Urothelium cell line (cell line): ENCODE measurements at regions not wholly inside any gene's neighbourhood (a gene's known extent, or its start where the extent isn't known, plus 50 kb on each side); places are given as distances from the start of the nearest gene placed in this dataset.
"Not testable (repeated sequence)": the region's sequence is repeated elsewhere in the genome, so short reads cannot be mapped to it uniquely, and the experiment has no call there.

ENCODE experiments used
- DNase-seq: peaks from one replicate; pipeline ENCODE4 v3.0.0; 2011; ENCODE audit warnings: low spot score, mixed read lengths
- FAIRE-seq: peaks from 2 replicates; lab custom pipeline; 2011; peaks lifted over from hg19 to GRCh38; lab: Jason Lieb, UNC

DNA sequence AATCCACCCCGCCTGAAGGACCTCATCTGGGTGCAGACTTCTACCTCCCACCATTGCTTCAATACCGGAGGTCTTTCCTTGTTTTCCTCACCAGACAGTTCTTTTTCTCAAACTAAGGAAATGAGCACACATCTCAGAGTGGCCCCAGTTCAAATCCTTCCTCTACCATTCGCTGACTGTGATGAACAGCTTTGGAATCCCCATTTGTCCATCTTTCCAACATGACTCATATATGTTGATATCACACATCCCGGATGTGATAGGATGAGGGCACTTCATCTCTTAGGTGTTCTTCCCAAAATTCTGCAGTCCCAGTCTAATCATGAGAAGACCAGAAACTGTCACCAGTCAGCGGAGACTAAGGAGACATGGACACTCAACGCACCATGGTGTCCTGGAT, 67.9 kb upstream of the SMURF2 start:
- DNase-seq (peak; percentile 39), FAIRE-seq (peak; percentile 75)

DNA sequence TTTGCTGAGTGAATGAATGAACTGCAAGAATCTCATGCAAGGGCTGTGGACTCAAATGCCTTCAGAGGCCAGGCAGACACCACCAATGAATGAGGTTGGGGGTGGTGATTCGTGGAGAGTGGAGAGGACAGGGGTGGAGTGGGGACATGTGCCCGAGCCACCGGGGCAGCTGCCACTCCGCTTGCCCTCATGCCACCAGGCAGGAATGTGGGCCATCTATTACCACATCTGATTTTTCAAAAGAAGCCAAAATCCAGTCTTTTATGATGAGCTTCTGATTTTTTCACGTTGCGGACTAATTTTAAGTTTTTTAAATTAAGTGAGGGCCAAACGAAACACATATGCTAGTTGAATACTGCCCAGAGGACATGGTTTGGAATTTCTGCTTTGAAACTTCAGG, 67.1 kb upstream of the SMURF2 start:
- DNase-seq (no peak), FAIRE-seq (no peak)

DNA sequence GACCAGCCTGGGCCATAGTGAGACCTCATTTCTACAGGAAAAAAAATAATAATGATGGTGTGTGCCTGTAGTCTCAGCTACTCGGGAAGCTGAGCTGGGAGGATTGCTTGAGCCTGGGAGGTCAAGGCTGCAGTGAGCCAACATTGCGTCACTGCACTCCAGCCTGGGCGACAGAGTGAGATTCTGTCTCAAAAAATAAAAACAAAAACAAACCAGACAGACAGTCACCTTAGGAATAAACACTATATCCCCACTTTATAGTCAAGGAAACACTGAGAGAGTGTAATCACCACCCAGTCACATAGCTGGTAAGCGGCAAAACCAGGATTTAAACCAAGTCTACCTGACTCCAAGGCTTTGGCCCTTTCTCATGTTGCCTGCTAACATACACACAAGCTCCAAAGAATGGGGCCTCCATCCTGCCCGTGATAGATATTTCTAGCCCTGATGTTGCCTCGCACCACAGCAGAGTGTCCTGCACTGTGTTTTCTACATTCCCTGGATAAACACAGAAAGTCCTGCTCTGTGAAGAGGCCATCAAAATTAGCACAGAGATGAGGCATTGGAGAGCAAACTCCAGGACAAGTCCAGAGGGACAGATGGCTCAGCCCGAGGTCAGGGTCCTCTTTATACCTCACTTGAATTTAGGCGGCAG, 66.1 kb upstream of the SMURF2 start:
- DNase-seq: no peak
- FAIRE-seq: no peak

DNA sequence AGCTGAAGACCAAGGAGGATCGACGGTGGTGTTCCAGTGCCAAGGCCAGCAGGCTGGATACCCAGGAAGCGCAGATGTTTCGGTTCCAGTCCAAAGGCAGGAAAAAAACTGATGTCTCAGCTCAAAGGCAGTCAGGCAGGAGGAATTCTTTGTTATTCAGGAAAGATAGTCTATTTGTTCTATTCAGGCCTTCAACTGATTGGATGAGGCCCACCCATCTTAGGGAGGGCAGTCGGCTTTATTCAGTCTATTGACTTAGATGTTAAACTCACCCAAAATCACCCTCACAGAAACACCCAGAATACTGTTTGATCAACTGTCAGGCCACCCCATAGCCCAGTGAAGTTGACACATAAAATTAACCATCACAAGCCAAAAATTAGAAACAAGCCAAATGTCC, 63.9 kb upstream of the SMURF2 start:
- DNase-seq: not testable (repeated sequence)
- FAIRE-seq: peak; percentile 30

DNA sequence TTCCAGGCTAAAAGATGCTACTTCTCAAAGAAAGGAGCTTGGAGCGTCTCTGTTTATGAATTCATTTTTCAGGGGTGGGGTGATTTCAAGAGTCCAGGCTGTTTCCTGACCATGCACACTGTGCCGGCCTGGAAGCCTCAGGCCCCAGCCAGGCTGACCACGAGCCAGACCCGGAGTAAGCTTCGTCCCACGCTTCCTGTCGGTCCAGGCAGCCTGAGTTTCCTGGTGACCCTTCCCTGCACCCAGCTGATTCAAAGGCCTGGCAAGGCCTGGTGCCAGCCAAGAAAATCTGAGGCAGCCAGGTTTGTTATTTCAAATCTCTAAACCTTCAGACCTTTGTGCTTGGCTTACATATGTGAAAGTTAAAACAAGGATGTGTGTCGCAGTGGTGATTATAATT, 62.1 kb upstream of the SMURF2 start:
- DNase-seq, FAIRE-seq: not testable (repeated sequence)

DNA sequence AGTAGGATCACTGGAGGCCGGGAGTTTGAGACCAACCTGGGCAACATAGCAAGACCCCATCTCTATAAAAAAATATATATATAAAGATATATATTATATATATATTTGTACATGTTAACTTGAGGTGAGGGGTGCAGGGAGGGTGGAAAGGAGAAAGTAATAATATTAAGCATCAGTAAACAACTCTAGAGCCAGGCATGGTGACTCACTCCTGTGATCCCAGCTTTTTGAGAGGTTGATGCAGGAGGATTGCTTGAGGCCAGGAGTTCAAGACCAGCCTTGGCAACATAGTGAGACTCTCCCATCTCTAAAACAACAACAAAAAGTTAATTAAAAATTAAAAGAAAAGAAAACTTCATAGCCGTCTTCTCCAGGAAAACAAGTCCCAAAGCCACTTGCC, 61.7 kb upstream of the SMURF2 start:
- no peak for FAIRE-seq

DNA sequence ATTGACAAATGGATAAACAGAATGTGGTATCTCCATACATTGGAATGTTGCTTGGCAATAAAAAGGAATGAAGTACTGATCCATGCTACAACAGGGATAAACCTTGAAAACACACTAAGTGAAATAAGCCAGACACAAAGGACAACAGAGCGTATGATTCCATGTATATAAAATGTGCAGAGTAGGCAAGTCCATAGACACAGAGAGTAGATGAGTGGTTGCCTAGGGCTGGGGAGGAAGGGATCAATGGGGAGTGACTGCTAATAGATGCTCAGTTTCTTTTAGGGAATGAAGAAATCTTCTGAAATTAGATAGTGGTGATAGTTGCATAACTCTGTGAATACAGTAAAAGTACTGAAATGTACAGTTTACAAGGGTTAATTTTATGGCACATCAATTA, 59.4 kb upstream of the SMURF2 start:
- FAIRE-seq: peak; percentile 70

More for the DNA sequence above, 61.7 kb upstream of the SMURF2 start:
- DNase-seq: no peak

DNA sequence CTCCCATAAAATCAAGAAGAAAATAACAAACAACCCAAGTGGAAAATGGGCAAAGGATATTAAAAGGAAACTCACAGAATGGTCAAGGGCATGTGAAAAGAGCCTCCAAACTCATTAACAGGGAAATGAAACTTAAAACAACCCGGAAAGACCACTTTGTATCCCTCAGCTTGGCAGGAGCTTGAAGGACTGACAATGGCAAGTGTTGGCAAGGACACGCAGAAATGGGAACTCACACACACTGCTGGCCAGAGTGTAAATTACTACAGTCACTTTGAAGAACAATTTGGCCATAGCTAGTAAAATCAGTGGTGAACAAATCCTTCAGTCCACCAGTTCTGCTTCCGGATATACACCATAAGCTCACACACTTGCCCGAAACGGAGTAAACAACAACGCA, 58.1 kb upstream of the SMURF2 start:
- FAIRE-seq, DNase-seq: not testable (repeated sequence)

More for the DNA sequence above, 59.4 kb upstream of the SMURF2 start:
- DNase-seq: not testable (repeated sequence)

DNA sequence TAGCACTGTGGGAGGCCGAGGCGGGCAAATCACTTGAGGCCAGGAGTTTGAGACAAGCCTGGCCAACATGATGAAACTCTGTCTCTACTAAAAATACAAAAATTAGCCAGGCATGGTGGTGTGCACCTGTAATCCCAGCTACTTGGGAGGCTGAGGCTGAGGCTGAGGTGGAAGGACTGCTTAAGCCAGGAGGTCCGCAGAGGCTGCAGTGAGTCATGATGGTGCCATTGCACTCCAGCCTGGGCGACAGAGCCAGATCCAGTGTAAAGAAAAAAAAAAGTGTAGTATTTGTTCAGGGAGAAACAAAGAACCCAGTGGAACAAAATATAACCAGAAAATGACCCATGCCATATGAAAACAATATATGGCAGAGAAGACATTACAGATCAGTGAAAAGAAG, 57.4 kb upstream of the SMURF2 start:
- DNase-seq, FAIRE-seq: not testable (repeated sequence)

DNA sequence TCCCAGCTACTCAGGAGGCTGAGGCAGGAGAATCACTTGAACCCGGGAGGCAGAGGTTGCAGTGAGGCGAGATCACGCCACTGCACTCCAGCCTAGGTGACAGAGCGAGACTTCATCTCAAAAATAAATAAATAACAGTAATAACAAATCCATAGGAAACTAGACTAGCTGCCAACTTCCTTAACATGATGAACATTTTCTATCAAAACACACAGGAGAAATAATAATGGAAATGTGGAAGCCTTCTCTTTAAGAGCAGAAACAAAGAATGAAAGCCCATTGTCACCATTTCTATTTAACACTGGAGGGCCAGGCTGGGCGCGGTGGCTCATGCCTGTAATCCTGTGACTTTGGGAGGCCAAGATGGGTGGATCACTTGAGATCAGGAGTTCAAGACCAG, 56.7 kb upstream of the SMURF2 start:
- FAIRE-seq, DNase-seq: not testable (repeated sequence)

DNA sequence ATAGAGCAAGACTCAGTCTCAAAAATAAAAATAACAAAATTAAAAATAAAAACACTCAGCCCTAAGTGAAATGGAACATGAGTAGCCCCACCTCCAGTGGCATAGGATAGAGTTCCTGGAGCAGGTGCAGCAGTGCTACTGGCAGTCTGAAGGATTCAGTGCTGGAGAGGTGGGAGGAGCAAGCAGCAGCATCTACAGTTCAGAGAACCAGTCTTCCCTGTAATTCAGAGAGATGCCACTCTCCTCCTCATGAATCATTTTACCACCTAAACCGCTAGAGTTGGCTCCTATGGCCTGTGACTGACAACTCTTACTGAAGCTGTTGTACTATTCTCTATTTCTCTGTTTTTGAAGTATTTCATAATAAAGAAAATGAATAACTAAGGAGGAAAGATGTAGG, 56.0 kb upstream of the SMURF2 start:
- no peak for DNase-seq
- no peak for FAIRE-seq

DNA sequence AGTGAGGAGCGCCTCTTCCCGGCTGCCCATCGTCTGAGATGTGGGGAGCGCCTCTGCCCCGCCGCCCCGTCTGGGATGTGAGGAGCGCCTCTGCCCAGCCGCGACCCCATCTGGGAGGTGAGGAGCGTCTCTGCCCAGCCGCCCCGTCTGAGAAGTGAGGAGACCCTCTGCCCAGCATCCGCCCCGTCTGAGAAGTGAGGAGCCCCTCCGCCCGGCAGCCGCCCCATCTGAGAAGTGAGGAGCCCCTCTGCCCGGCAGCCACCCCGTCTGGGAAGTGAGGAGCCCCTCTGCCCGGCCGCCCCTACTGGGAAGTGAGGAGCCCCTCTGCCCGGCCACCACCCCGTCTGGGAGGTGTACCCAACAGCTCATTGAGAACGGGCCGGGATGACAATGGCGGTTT, 54.4 kb upstream of the SMURF2 start:
- FAIRE-seq, DNase-seq: not testable (repeated sequence)

DNA sequence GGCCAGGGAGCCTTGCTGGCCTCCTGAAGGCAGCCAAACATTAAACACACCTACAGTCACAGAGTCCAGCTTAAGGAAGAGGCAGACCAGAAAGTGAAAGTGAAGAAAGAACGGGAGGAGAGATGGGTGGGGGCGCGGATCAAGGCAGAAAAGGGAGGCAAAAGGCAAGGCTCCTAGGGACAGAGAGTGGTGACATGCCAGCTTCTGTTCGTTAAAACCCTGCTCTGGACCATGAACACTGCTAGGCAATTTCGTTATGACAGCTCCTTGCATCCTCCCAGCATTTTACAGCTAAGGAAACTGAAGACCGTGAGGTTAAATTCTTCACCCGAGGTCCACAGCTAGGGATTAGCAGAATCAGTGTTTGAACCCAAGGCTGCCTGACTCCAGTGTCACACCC, 51.7 kb upstream of the SMURF2 start:
- not testable (repeated sequence) for DNase-seq, FAIRE-seq

DNA sequence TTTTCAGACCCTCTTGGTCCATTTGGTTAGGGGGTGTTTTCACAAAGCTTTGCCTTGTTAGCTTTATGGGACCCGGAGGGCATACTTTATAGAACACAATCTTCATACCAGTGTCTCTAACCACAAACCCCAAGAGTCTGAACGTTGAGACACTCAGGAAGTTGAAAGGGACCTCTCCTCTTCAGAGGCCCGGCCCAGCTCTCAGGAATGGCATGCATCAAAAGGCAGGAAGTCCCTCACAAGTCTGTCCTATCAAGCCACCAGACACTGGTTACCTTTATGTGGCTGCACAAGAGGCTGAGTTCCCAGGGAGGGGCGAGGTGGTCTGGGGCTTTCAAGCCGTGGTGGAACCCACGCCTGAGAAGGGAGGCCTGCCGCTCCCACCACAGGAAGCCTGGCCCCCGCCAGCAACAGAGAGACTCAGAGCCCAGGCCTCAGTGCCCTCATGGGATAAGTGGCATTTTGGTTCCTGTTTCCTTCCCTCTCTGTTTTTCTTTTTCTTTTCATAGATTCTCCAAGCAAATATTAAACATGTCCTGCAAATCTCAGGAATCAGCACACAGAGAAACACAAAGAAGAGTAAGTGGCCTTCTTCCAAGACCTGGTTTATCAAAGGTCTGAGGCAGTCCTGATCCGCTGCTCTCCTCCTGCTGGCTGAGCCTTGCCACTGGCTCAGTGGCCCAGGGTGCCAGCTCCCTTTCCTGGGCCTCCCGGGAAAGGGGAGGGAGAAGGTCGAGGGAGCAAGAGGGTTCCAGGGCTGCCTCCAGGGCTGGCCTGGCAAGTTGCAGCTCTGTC, 50.6 kb upstream of the SMURF2 start:
- peak; percentile 90 for FAIRE-seq
- not testable (repeated sequence) for DNase-seq
